Left lung (tissue), 4 donors: ENCODE measurements at regions not wholly inside any gene's neighbourhood (a gene's known extent, or its start where the extent isn't known, plus 50 kb on each side); places are given as distances from the start of the nearest gene placed in this dataset.

Experiments used
- ATAC-seq: fragments of 200-7000 bp; cut with Tn5 transposase; one replicate; pipeline ENCODE4 v1.9.1; 2020; ENCODE audit warnings: moderate library complexity
- DNase-seq, 4 donors: peaks; one replicate each; pipeline ENCODE4 v3.0.0-alpha.2; 2013 to 2020
- H3K27ac ChIP-seq, 2 donors: fragments of 200-600 bp; sonication (generic) in 1 of 2; one replicate each; pipeline versions ENCODE4 v1.5.0 to v1.8.0; 2020 to 2021
- H3K27me3 ChIP-seq, 2 donors: fragments of 200-600 bp; sonication (generic) in 1 of 2; one replicate each; pipeline versions ENCODE4 v1.5.0 to v1.8.0; 2020 to 2021
- H3K36me3 ChIP-seq, 2 donors: fragments of 200-600 bp; sonication (generic) in 1 of 2; one replicate each; pipeline versions ENCODE4 v1.5.0 to v1.8.0; 2020 to 2021
- H3K4me1 ChIP-seq, 2 donors: fragments of 200-600 bp; one replicate each; pipeline ENCODE4 v1.8.0; 2021
- H3K4me3 ChIP-seq, 2 donors: fragments of 200-600 bp; sonication (generic) in 1 of 2; one replicate each; pipeline versions ENCODE4 v1.5.0 to v1.8.0; 2020 to 2021; ENCODE audit warnings: mild to moderate bottlenecking in 1 of 2
- H3K9me3 ChIP-seq, 2 donors: fragments of 200-600 bp; sonication (generic) in 1 of 2; one replicate each; pipeline versions ENCODE4 v1.5.0 to v1.8.0; 2020 to 2021
- CTCF ChIP-seq, 2 donors: fragments of 200-600 bp; sonication (generic) in 1 of 2; IDR thresholded peaks; one replicate each; pipeline versions ENCODE4 v1.5.0 to v1.8.0; 2021; ENCODE audit warnings: antibody characterized with exemption in 2 of 2
- intact Hi-C, 2 donors: fragments of 100-400 bp; cut with DNase I; formaldehyde crosslinking; loops; one replicate each; pipeline versions ENCODE4 v1.11.2 to v1.14.2; 2022
- donor health status: DM: no; HTN: yes; CAD: no.
- donor health status: DM: no; HTN: no; CAD: no.

- ATAC-seq (peak; percentile 37), DNase-seq (no peak)
- H3K27me3 ChIP-seq, result no peaks in the 10 kb centered on the region
- no peaks in the 10 kb centered on the region for H3K36me3 ChIP-seq
- peaks cover 0 to 29% of the 10 kb centered on the region in 2 donors for H3K4me1 ChIP-seq
- peaks cover 0 to 3% of the 10 kb centered on the region in 2 donors for H3K9me3 ChIP-seq
- TF ChIP-seq CTCF (IDR thresholded peaks at IDR 0.05), result no peak
- no peak overlapping the region for H3K4me3 ChIP-seq
- peak overlapping the region in 1 of 2 donors; percentile 75 for H3K27ac ChIP-seq
- intact Hi-C loops, result no loop called here
These were observed 145.3 kb upstream of the FOXN2 start for GRCh38 chr2:48169141-48169592.

- TF ChIP-seq CTCF (IDR thresholded peaks at IDR 0.05), result no peak
- Histone ChIP-seq H3K9me3 (peaks cover 0 to 3% of the 10 kb centered on the region in 2 donors), H3K4me3 (no peak overlapping the region), H3K27me3 (no peaks in the 10 kb centered on the region), H3K4me1 (peaks cover 0 to 32% of the 10 kb centered on the region in 2 donors), H3K36me3 (no peaks in the 10 kb centered on the region), H3K27ac (peak overlapping the region in 1 of 2 donors; percentile 75)
- DNase-seq (no peak), ATAC-seq (no peak)
- intact Hi-C loops, result no loop called here
These were observed 144.2 kb upstream of the FOXN2 start for GRCh38 chr2:48170281-48170680.

DNA sequence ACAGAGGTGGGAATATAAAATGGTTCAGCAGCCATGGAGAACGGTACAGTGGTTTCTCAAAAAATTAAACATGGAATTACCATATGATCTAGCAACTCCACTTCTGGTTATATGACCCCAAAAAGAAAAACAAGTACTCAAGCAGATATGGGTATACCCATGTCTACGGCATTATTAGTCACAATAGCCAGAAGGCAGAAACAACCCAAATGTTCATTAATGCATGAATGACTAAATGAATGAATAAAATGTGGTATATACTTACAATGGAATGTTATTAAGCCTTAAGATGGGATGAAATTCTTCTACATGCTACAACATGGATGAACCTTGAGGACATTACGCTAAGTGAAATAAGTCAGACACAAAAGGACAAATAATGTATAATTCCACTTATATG lies 141.3 kb upstream of the FOXN2 start:
- ATAC-seq (no peak), DNase-seq (no peak)
- H3K27me3 ChIP-seq, result no peaks in the 10 kb centered on the region
- H3K36me3 ChIP-seq, result no peaks in the 10 kb centered on the region
- no peak overlapping the region for H3K4me3 ChIP-seq
- peaks cover 0 to 26% of the 10 kb centered on the region in 2 donors for H3K4me1 ChIP-seq
- H3K9me3 ChIP-seq, result peaks cover 0 to under 1% of the 10 kb centered on the region in 2 donors
- no peak for TF ChIP-seq CTCF (IDR thresholded peaks at IDR 0.05)
- intact Hi-C loops, result no loop called here
- H3K27ac ChIP-seq, result no peak overlapping the region

- TF ChIP-seq CTCF (IDR thresholded peaks at IDR 0.05), result no peak
- Histone ChIP-seq H3K9me3 (peaks cover 0 to 2% of the 10 kb centered on the region in 2 donors), H3K4me1 (peaks cover 0 to 18% of the 10 kb centered on the region in 2 donors), H3K27ac (peak overlapping the region in 1 of 2 donors; percentile 74), H3K27me3 (no peaks in the 10 kb centered on the region), H3K36me3 (no peaks in the 10 kb centered on the region), H3K4me3 (no peak overlapping the region)
- intact Hi-C loops, result no loop called here
- DNase-seq (no peak), ATAC-seq (peak; percentile 75)
These were observed 140.0 kb upstream of the FOXN2 start for GRCh38 chr2:48174503-48174902.

DNA sequence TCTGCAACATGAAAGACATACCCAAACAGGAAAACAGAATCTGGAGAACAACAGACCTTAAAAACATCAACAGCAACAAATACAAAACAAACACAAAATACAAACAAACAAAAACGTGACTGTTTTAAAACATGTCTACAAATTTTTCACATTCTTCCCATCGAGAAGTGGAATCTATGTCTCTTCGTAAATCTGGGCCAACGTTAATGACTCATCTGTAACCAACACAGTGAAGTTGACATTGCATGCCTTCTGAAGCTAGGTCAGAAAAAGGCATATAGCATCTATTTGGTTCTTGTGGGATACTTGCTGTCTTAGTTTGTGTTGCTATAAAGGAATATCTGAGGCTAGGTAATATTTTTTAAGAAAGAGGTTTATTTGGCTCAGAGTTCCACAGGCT lies 139.2 kb upstream of the FOXN2 start:
- Histone ChIP-seq H3K9me3 (peaks cover 0 to 2% of the 10 kb centered on the region in 2 donors), H3K4me3 (no peak overlapping the region), H3K27ac (peak overlapping the region in 1 of 2 donors; percentile 74), H3K4me1 (peaks cover 0 to 12% of the 10 kb centered on the region in 2 donors), H3K36me3 (no peaks in the 10 kb centered on the region), H3K27me3 (no peaks in the 10 kb centered on the region)
- TF ChIP-seq CTCF (IDR thresholded peaks at IDR 0.05), result no peak
- DNase-seq, result no peak
- ATAC-seq, result no peak
- intact Hi-C loops, result no loop called here
